ENCODE measurements at regions not wholly inside any gene's neighbourhood (a gene's known extent, or its start where the extent isn't known, plus 50 kb on each side); places are given as distances from the start of the nearest gene placed in this dataset.
A peak's percentile ranks its signal among the peaks of the same experiment; 100 is the strongest.

DNA sequence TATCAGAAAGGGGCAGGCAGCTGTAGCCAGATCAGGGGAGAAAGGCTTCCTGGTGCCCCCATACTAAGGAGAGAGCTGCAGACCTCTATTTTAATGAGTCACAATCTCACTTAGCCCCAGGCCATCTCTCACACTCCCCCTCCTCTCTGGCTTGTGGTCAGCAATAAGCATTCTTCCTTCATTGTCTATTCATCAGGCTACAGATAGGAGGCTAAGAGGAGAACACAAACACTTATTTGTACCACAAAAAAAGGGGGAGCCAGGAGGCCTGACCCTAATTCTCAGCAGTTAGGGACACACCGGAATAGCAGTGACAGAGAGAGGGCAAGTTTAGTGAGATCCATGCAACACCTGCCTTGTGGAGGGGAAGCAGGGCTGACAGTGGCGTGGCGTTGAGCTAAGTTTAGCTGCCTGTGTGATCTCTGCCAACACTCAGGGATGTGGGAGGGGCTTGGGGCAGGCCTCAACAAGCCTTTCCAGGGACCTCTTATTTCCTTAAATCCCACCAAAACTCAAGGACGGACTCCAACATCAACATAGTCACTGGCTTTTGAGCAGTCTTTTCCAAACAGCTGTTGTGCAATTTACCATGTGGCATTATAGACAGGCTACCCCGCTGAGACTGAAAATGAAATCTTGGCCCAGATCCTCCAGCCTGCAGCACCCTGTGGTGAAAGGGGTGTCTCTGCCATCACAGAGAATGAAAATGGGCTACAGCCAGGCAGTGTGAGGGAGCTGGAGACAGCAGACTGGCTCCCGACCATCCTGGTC lies 191.9 kb upstream of the TSC22D2 start:
- WGBS, 2 experiments (ENCODE audit: extremely low coverage in 2 of 2, insufficient read length in 1 of 2), result 17% methylated on average over 1 of the region's 6 CpGs; no CpG with 5 or more reads in 1 of the 2 experiments
- Histone ChIP-seq H2BK15ac (ENCODE audit: low read depth, low read length) (peak overlapping the region; percentile 5; the same call in 1 of the 3 replicates), H3K9me1 (ENCODE audit: insufficient read depth, low read length) (peaks cover 9% of the 10 kb centered on the region), H3K9ac (ENCODE audit: low read depth, low read length) (no peak overlapping the region), H3K4me2 (ENCODE audit: low read depth, low read length) (peak overlapping the region; percentile 36; the same call in 1 of the 2 replicates), H2BK20ac (ENCODE audit: low read depth, low read length) (peak overlapping the region; percentile 21; the same call in 1 of the 2 replicates), H3K14ac (replicated peaks; ENCODE audit: low read depth, low read length) (peak overlapping the region; percentile 57; the same call in 1 of the 2 replicates), H3K9me3 (ENCODE audit: control insufficient read depth, insufficient read depth, low read length) (peaks cover 3% of the 10 kb centered on the region; the same call in 1 of the 2 replicates), H2BK5ac (ENCODE audit: low read depth, low read length, poor library complexity, severe bottlenecking) (no peak overlapping the region), H3K18ac (ENCODE audit: low read depth, low read length) (0 out of 2 replicates have a peak overlapping the region, but pooled peaks have one; percentile 40), H3K4me3 (ENCODE audit: insufficient read depth, low read depth, low read length) (no peak overlapping the region), H2AK9ac (replicated peaks; ENCODE audit: low read depth, low read length, poor library complexity) (peak overlapping the region; percentile 12), H3K4ac (ENCODE audit: low read depth, low read length) (peak overlapping the region; percentile 39; the same call in 1 of the 2 replicates), H4K91ac (ENCODE audit: insufficient read depth, low read depth, low read length) (no peak overlapping the region), H3K79me1 (ENCODE audit: low read depth in 1 of 2, low read length in 2 of 2) (no peaks in the 10 kb centered on the region), H3K56ac (ENCODE audit: extremely low read depth, insufficient read depth, low read length) (no peak overlapping the region), H4K20me1 (ENCODE audit: insufficient read depth, low read length) (no peaks in the 10 kb centered on the region), H3K36me3 (ENCODE audit: control insufficient read depth, insufficient read depth, low read length) (no peaks in the 10 kb centered on the region), H2AFZ (replicated peaks; ENCODE audit: low read length, poor library complexity) (peak overlapping the region; percentile 67), H3K4me1 (ENCODE audit: control insufficient read depth, insufficient read depth, low read length) (peaks cover 6% of the 10 kb centered on the region), H2BK120ac (ENCODE audit: low read depth, low read length) (peak overlapping the region; percentile 70), H4K5ac (ENCODE audit: low read depth, low read length) (no peak overlapping the region), H3K23ac (ENCODE audit: low read depth, low read length) (no peak overlapping the region), H3K27ac (ENCODE audit: insufficient read depth, low read length) (peak overlapping the region; percentile 49; the same call in 1 of the 2 replicates), H3K27me3 (ENCODE audit: control insufficient read depth, insufficient read depth, low read length) (peaks cover under 1% of the 10 kb centered on the region; the same call in 1 of the 2 replicates), H4K8ac (ENCODE audit: low read depth in 2 of 2, low read length in 2 of 2) (peak overlapping the region in 1 of 2 experiments; percentile 27; a peak in 1 of 4 replicates), H2AK5ac (ENCODE audit: low read depth, low read length) (peak overlapping the region; percentile 50; the same call in 1 of the 2 replicates)
- in situ Hi-C loops (cut with MboI; ENCODE audit: low sequenced_read_pairs) (no loop called here), intact Hi-C loops (cut with micrococcal nuclease) (no loop called here), dilution Hi-C loops (cut with HindIII; ENCODE audit: low sequenced_read_pairs, unreplicated experiment) (no loop called here)
- ChIA-PET POLR2A (ENCODE audit: unreplicated experiment) (no interaction called here), CTCF (interaction anchor here (0.7 to 1.7 kb wide), 4 partner anchors 33 to 450 kb away, joined by 3 to 10 read pairs (median 4); no protein-coding TSS in a partner anchor)
- DNase-seq, result peak; percentile 61
- ATAC-seq (ENCODE audit: low read depth), result peak; percentile 50
- no TSS peak for BruUV-seq (replicated peaks)
- TF ChIP-seq POLR2A (IDR thresholded peaks at IDR 0.05; ENCODE audit: low read depth, low read length) (no peak), MXI1 (IDR thresholded peaks at IDR 0.05; ENCODE audit: borderline replicate concordance, low read depth, low read length) (no peak; the same call in 1 of the 2 replicates), FOS (IDR thresholded peaks at IDR 0.05; ENCODE audit: low read depth, low read length) (no peak), CEBPB (IDR thresholded peaks at IDR 0.05; ENCODE audit: low read depth, low read length) (peak; percentile 86)

All from IMR-90 (cell line).